OCI-LY7 (cell line): ENCODE measurements at regions not wholly inside any gene's neighbourhood (a gene's known extent, or its start where the extent isn't known, plus 50 kb on each side); places are given as distances from the start of the nearest gene placed in this dataset.

Experiments
- BruUV-seq: library from RNA; stranded (reverse); fragments of 400-500 nt; replicated peaks from 2 replicates; lab custom pipeline; 2021; lab: Mats Ljungman, UMichigan
- CTCF ChIA-PET: fragments of 300-600 bp; sonication (Branson Sonifier 250); formaldehyde crosslinking; loops from one replicate; lab custom pipeline; 2022; ENCODE audit warnings: antibody characterized with exemption; ENCODE audit not compliant: unreplicated experiment; lab: Charles Lee
- POLR2A ChIA-PET: fragments of 300-600 bp; sonication (Branson Sonifier 250); formaldehyde crosslinking; loops from one replicate; lab custom pipeline; 2022; ENCODE audit warnings: antibody characterized with exemption; lab: Charles Lee
- DNase-seq: peaks from one replicate; pipeline ENCODE4 v3.0.0-alpha.2; 2015; ENCODE audit warnings: low spot score
- H2AFZ ChIP-seq: fragments of 200-600 bp; sonication (generic), shearing (Covaris generic); 2 replicates; pipeline ENCODE4 v1.6.1; 2014; ENCODE audit warnings: mild to moderate bottlenecking, antibody characterized with exemption, low read length, moderate library complexity
- H3K27ac ChIP-seq: fragments of 200-600 bp; sonication (generic); 2 replicates; pipeline ENCODE4 v1.5.1; 2014; ENCODE audit warnings: mixed run types, low read depth, mild to moderate bottlenecking, moderate library complexity, low read length, inconsistent platforms; ENCODE audit not compliant: poor library complexity, severe bottlenecking
- H3K36me3 ChIP-seq: fragments of 200-600 bp; sonication (generic); 2 replicates; pipeline ENCODE4 v1.6.1; 2014; ENCODE audit warnings: mild to moderate bottlenecking, antibody characterized with exemption, low read length, moderate library complexity, mixed read lengths; ENCODE audit not compliant: insufficient read depth
- H3K4me1 ChIP-seq: fragments of 200-600 bp; sonication (generic); 2 replicates; pipeline ENCODE4 v1.5.1; 2014; ENCODE audit warnings: mild to moderate bottlenecking, low read length; ENCODE audit not compliant: insufficient read depth, poor library complexity, severe bottlenecking
- H3K4me2 ChIP-seq: fragments of 200-600 bp; sonication (generic); 2 replicates; pipeline ENCODE4 v1.6.1; 2014; ENCODE audit warnings: mild to moderate bottlenecking, low read length
- H3K4me3 ChIP-seq: fragments of 200-600 bp; sonication (generic); 2 replicates; pipeline ENCODE4 v1.5.1; 2014; ENCODE audit warnings: mild to moderate bottlenecking, low read depth, low read length; ENCODE audit not compliant: poor library complexity, severe bottlenecking
- H3K79me2 ChIP-seq: fragments of 200-600 bp; sonication (generic); 2 replicates; pipeline ENCODE4 v1.6.1; 2016; ENCODE audit warnings: low read depth, mild to moderate bottlenecking, low read length, moderate library complexity, mixed read lengths; ENCODE audit not compliant: insufficient read depth
- H3K9me2 ChIP-seq: fragments of 200-600 bp; sonication (generic); 2 replicates; pipeline ENCODE4 v1.6.1; 2016; ENCODE audit warnings: mild to moderate bottlenecking, low read length, mixed read lengths; ENCODE audit not compliant: insufficient read depth
- H3K9me3 ChIP-seq: fragments of 200-600 bp; sonication (generic); 2 replicates; pipeline ENCODE4 v1.6.1; 2014; ENCODE audit warnings: mild to moderate bottlenecking, mixed run types, low read length, mixed read lengths
- H4K20me1 ChIP-seq: fragments of 200-600 bp; sonication (generic); 2 replicates; pipeline ENCODE4 v1.6.1; 2014; ENCODE audit warnings: mild to moderate bottlenecking, antibody characterized with exemption, low read length, moderate library complexity, mixed read lengths; ENCODE audit not compliant: insufficient read depth
- EZH2phosphoT487 ChIP-seq: fragments of 200-600 bp; sonication (generic); IDR thresholded peaks from 2 replicates; pipeline ENCODE4 v1.6.1; 2018; ENCODE audit warnings: low read depth, borderline replicate concordance, mild to moderate bottlenecking, mixed run types, antibody characterized with exemption, low read length, moderate library complexity, mixed read lengths
- intact Hi-C: fragments of 100-400 bp; cut with micrococcal nuclease; formaldehyde crosslinking; loops from one replicate; pipeline ENCODE4 v1.10.0; 2022; ENCODE audit not compliant: unreplicated experiment
- TF ChIP-seq, protein P1 (sequence below): fragments of 200-600 bp; sonication (generic); conservative IDR thresholded peaks from 2 replicates; pipeline ENCODE4 v1.5.1; 2014; ENCODE audit warnings: mild to moderate bottlenecking, antibody characterized with exemption, low read length, moderate library complexity, mixed read lengths

DNA sequence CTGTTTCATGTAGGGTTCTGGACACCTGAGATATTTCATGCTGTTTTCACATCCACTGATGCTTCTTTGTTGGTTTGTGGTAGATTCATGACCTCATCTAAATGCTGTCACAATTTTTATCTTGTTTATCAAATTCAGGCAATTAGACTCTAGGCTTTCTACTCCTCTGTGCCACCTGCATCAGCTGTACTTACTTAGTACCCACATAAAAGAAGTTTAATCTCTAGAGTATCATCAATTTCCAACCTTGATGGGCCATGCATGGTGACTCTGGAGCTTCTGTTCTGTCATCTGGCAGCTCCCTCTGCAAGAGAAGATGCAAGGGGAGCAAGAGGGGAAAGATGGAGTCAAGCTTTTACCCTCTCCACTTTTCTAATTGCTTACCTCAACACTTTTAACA lies 195.9 kb upstream of the VWC2 start:
- no TSS peak for BruUV-seq
- CTCF ChIA-PET = no interaction called here

DNA sequence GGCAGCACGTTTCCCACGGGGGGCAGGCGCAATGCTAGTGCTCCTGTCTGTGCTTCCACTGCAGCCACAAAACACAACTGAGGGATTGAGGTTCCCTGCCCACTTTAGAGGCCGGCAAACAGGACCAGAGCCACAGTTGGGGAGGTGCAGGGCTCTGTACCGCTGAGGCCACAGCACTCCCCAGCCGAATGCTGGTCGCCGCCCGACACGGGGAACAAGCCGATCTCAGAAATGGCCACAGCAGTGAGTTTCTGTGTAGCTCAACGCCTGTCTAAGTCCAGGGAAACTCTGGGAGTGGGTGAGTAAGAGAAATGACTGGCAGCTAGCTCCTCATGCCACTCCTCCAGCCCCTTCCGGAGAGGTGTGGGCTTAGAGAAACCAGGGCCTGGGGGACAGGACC lies 194.0 kb upstream of the VWC2 start:
- no peaks in the 10 kb centered on the region for H4K20me1 ChIP-seq
- no peak for TF ChIP-seq EZH2phosphoT487
- TF ChIP-seq, protein P1, sequence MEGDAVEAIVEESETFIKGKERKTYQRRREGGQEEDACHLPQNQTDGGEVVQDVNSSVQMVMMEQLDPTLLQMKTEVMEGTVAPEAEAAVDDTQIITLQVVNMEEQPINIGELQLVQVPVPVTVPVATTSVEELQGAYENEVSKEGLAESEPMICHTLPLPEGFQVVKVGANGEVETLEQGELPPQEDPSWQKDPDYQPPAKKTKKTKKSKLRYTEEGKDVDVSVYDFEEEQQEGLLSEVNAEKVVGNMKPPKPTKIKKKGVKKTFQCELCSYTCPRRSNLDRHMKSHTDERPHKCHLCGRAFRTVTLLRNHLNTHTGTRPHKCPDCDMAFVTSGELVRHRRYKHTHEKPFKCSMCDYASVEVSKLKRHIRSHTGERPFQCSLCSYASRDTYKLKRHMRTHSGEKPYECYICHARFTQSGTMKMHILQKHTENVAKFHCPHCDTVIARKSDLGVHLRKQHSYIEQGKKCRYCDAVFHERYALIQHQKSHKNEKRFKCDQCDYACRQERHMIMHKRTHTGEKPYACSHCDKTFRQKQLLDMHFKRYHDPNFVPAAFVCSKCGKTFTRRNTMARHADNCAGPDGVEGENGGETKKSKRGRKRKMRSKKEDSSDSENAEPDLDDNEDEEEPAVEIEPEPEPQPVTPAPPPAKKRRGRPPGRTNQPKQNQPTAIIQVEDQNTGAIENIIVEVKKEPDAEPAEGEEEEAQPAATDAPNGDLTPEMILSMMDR = no peak
- no peaks in the 10 kb centered on the region for H3K9me2 ChIP-seq
- intact Hi-C loops = loop anchor here (5.0 kb wide), 1 partner anchor 213 kb away; no protein-coding TSS in a partner anchor
- ChIA-PET POLR2A (interaction anchor here (0.6 kb wide), 1 partner anchor 291 kb away, joined by 4 read pairs; no protein-coding TSS in a partner anchor), CTCF (no interaction called here)
- H3K9me3 ChIP-seq = no peaks in the 10 kb centered on the region
- no peak overlapping the region for H3K27ac ChIP-seq
- no peak overlapping the region for H3K4me2 ChIP-seq
- H3K79me2 ChIP-seq = no peaks in the 10 kb centered on the region
- H3K4me3 ChIP-seq = no peak overlapping the region
- no peaks in the 10 kb centered on the region for H3K36me3 ChIP-seq
- no peak for DNase-seq
- peaks cover 42% of the 10 kb centered on the region for H3K4me1 ChIP-seq
- BruUV-seq = no TSS peak
- no peak overlapping the region for H2AFZ ChIP-seq

More for the DNA sequence above, 195.9 kb upstream of the VWC2 start:
- Histone ChIP-seq H3K4me1 (peaks cover 42% of the 10 kb centered on the region), H3K79me2 (no peaks in the 10 kb centered on the region), H2AFZ (peak overlapping the region; percentile 58; the same call in 1 of the 2 replicates), H4K20me1 (no peaks in the 10 kb centered on the region), H3K9me2 (no peaks in the 10 kb centered on the region), H3K36me3 (no peaks in the 10 kb centered on the region), H3K4me2 (peak overlapping the region; percentile 41), H3K9me3 (no peaks in the 10 kb centered on the region), H3K27ac (peak overlapping the region; percentile 75), H3K4me3 (no peak overlapping the region)
- POLR2A ChIA-PET = no interaction called here
- TF ChIP-seq, protein P1 = no peak
- TF ChIP-seq EZH2phosphoT487 = no peak
- intact Hi-C loops = loop anchor here (5.0 kb wide), 1 partner anchor 215 kb away; no protein-coding TSS in a partner anchor
- peak; percentile 70 for DNase-seq

DNA sequence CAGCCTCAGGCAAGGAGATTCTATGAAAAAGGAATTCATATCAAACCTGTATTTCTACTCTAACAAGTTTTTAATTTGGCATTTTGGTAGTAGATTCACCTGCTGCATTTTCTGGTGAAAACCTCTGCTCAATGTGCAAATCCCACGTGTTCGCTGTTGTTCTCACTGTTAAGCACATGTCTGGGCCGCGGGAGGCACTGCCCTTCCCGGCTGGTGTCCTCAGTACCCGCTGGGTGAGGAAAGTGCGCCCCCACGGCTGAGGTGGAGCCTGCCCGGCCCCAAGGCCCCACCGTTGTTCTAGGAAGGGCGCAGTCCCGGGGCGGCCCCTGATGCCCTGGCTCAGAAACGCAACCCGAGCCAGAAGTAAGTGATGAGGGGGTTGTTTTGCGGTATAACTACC lies 193.4 kb upstream of the VWC2 start:
- no peaks in the 10 kb centered on the region for H3K36me3 ChIP-seq
- no peak overlapping the region for H3K4me3 ChIP-seq
- TF ChIP-seq EZH2phosphoT487 = no peak
- TF ChIP-seq, protein P1 = no peak
- H3K27ac ChIP-seq = no peak overlapping the region
- ChIA-PET CTCF (no interaction called here), POLR2A (interaction anchor here (0.6 kb wide), 1 partner anchor 292 kb away, joined by 4 read pairs; no protein-coding TSS in a partner anchor)
- peaks cover 38% of the 10 kb centered on the region for H3K4me1 ChIP-seq
- H4K20me1 ChIP-seq = no peaks in the 10 kb centered on the region
- no peaks in the 10 kb centered on the region for H3K79me2 ChIP-seq
- BruUV-seq = no TSS peak
- H2AFZ ChIP-seq = no peak overlapping the region
- DNase-seq = no peak
- intact Hi-C loops = loop anchor here (5.0 kb wide), 1 partner anchor 212 kb away; no protein-coding TSS in a partner anchor
- no peaks in the 10 kb centered on the region for H3K9me2 ChIP-seq
- no peak overlapping the region for H3K4me2 ChIP-seq
- H3K9me3 ChIP-seq = no peaks in the 10 kb centered on the region
